DND-41 (cell line): ENCODE measurements at regions not wholly inside any gene's neighbourhood (a gene's known extent, or its start where the extent isn't known, plus 50 kb on each side); places are given as distances from the start of the nearest gene placed in this dataset.

Experiments used
- EZH2 ChIP-seq: IDR thresholded peaks from 3 replicates; pipeline ENCODE4 v1.6.1; 2012; ENCODE audit warnings: borderline replicate concordance, low read depth, mild to moderate bottlenecking, moderate library complexity, low read length, inconsistent platforms; ENCODE audit not compliant: severe bottlenecking
- TF ChIP-seq, protein P1 (sequence below): IDR thresholded peaks from 2 replicates; pipeline ENCODE4 v1.5.1; 2012; ENCODE audit warnings: borderline replicate concordance, low read length, moderate library complexity, mild to moderate bottlenecking; ENCODE audit not compliant: poor library complexity, severe bottlenecking; ENCODE audit errors: extremely low read depth

DNA sequence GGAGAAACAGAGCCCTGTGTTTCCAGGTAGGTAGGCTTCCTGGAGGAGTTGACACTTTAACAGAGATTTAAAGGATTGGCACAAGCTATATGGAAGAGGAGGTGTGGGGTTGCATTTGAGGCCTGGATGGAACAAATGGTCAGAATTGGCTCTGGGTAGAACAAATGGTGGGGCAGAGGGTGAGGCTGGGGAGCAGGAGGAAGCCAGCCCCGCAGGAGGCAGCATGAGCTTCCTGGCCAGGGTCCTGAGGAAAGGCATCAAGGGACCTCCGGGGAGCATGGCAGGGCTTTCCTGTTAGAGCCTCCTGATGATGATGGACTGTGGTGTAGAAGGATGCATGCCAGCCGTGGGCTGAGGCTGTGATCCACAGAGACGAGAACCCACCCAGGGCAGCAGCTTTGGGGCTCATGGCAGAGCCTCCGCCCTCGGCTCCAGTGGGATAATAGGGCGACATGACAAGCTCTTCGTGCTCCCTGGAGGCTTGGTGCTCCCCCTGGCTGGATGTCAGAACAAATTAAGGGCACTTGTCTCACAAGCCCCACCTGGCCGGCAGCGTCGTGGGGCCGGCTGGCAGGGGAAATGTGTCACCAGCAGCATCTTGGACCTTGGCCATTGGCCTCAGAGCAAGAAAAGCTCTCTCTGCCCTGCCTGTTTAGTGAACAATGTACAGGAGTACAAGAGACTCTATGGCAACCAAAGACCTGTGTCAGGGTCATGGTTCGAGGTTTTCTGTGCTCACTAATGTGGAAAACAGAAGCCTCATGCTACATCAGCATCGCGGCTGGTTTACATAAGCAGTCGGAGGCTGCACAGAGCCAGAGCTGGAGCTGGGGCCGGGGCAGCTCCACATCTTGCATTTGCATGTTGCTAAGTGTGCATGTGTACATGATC lies 153.5 kb downstream of the MYCN start:
- TF ChIP-seq, protein P1, sequence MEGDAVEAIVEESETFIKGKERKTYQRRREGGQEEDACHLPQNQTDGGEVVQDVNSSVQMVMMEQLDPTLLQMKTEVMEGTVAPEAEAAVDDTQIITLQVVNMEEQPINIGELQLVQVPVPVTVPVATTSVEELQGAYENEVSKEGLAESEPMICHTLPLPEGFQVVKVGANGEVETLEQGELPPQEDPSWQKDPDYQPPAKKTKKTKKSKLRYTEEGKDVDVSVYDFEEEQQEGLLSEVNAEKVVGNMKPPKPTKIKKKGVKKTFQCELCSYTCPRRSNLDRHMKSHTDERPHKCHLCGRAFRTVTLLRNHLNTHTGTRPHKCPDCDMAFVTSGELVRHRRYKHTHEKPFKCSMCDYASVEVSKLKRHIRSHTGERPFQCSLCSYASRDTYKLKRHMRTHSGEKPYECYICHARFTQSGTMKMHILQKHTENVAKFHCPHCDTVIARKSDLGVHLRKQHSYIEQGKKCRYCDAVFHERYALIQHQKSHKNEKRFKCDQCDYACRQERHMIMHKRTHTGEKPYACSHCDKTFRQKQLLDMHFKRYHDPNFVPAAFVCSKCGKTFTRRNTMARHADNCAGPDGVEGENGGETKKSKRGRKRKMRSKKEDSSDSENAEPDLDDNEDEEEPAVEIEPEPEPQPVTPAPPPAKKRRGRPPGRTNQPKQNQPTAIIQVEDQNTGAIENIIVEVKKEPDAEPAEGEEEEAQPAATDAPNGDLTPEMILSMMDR: no peak
- no peak for TF ChIP-seq EZH2
